PC-9 (cell line): ENCODE measurements at regions not wholly inside any gene's neighbourhood (a gene's known extent, or its start where the extent isn't known, plus 50 kb on each side); places are given as distances from the start of the nearest gene placed in this dataset.

Experiments
- BruUV-seq: library from RNA; stranded (reverse); fragments of 400-500 nt; replicated peaks from 2 replicates; lab custom pipeline; 2021; lab: Mats Ljungman, UMichigan
- CTCF ChIA-PET: fragments of 300-600 bp; sonication (Branson Sonifier 250); formaldehyde crosslinking; loops from one replicate; lab custom pipeline; 2022; ENCODE audit warnings: antibody characterized with exemption; lab: Charles Lee
- POLR2A ChIA-PET: fragments of 300-600 bp; sonication (Branson Sonifier 250); formaldehyde crosslinking; loops from one replicate; lab custom pipeline; 2022; ENCODE audit warnings: antibody characterized with exemption; ENCODE audit not compliant: unreplicated experiment; lab: Charles Lee
- DNase-seq, 2 experiments: peaks; one replicate each; pipeline versions ENCODE4 v3.0.0 to v3.0.0-alpha.2; 2015 to 2022; ENCODE audit warnings: mixed read lengths in 1 of 2
- H2AFZ ChIP-seq: fragments of 200-600 bp; sonication (generic); 2 replicates; pipeline ENCODE4 v1.8.1; 2017; ENCODE audit warnings: antibody characterized with exemption
- H3F3A ChIP-seq: fragments of 200-600 bp; sonication (generic); 2 replicates; pipeline ENCODE4 v1.8.1; 2017; ENCODE audit warnings: antibody characterized with exemption, mild to moderate bottlenecking, low read depth; ENCODE audit not compliant: insufficient read depth
- H3K27ac ChIP-seq: fragments of 200-600 bp; sonication (generic); 2 replicates; pipeline ENCODE4 v1.6.1; 2016; ENCODE audit warnings: mixed run types
- H3K27me3 ChIP-seq: fragments of 200-600 bp; sonication (generic); 2 replicates; pipeline ENCODE4 v1.6.1; 2016; ENCODE audit warnings: low read depth, mixed run types; ENCODE audit not compliant: insufficient read depth
- H3K36me3 ChIP-seq: fragments of 200-600 bp; sonication (generic); 2 replicates; pipeline ENCODE4 v1.6.1; 2016; ENCODE audit warnings: low read depth, mixed run types
- H3K4me1 ChIP-seq: fragments of 200-600 bp; sonication (generic); replicated peaks from 2 replicates; pipeline ENCODE4 v1.6.1; 2016; ENCODE audit warnings: mixed run types; ENCODE audit not compliant: insufficient read depth
- H3K4me2 ChIP-seq: fragments of 200-600 bp; sonication (generic); 2 replicates; pipeline ENCODE4 v1.6.1; 2017; ENCODE audit warnings: mixed run types
- H3K4me3 ChIP-seq: fragments of 200-600 bp; sonication (generic); 2 replicates; pipeline ENCODE4 v1.6.1; 2016; ENCODE audit warnings: mixed run types
- H3K79me2 ChIP-seq: fragments of 200-600 bp; sonication (generic); 2 replicates; pipeline ENCODE4 v1.6.1; 2017; ENCODE audit warnings: low read depth, mixed run types
- H3K9me2 ChIP-seq: fragments of 200-600 bp; sonication (generic); 2 replicates; pipeline ENCODE4 v1.8.1; 2017; ENCODE audit warnings: mild to moderate bottlenecking; ENCODE audit not compliant: insufficient read depth
- H3K9me3 ChIP-seq: fragments of 200-600 bp; sonication (generic); 2 replicates; pipeline ENCODE4 v1.8.1; 2016; ENCODE audit warnings: low read depth; ENCODE audit not compliant: insufficient read depth
- H4K20me1 ChIP-seq: fragments of 200-600 bp; sonication (generic); 2 replicates; pipeline ENCODE4 v1.8.1; 2017; ENCODE audit not compliant: insufficient read depth
- EZH2 ChIP-seq: fragments of 200-600 bp; sonication (generic); IDR thresholded peaks from 2 replicates; pipeline ENCODE4 v1.8.0; 2017; ENCODE audit warnings: antibody characterized with exemption, low read depth
- intact Hi-C: fragments of 100-400 bp; cut with micrococcal nuclease; formaldehyde crosslinking; loops from one replicate; pipeline ENCODE4 v1.10.0; 2022; ENCODE audit not compliant: unreplicated experiment
- TF ChIP-seq, protein P1 (sequence below): fragments of 200-600 bp; sonication (generic); conservative IDR thresholded peaks from 2 replicates; pipeline ENCODE4 v1.6.1; 2017; ENCODE audit warnings: mixed run types, antibody characterized with exemption, mild to moderate bottlenecking, moderate library complexity

DNA sequence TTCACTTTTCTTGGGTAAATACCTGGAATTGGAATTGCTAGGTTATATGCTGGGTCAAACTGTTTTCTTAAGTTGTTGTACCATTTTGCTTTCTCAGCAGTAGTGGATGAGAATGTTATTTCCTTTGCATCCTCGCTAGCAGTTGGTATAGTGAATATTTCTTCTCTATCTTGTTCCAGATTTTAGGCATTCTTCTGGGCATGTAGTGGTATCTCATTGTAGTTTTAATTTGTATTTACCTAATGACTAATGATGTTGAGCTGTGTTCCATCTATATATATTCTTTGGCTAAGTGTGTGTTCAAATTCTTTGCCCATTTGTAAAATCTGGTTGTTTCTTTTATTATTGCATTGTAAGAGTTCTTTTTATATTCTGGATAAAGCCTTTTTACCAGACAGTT lies 333.3 kb downstream of the MAT2B start:
- Histone ChIP-seq H4K20me1 (no peaks in the 10 kb centered on the region; the same call in 1 of the 2 replicates), H3K4me2 (no peak overlapping the region), H3K9me3 (no peaks in the 10 kb centered on the region), H3K27ac (no peak overlapping the region), H3K27me3 (no peaks in the 10 kb centered on the region; the same call in 1 of the 2 replicates), H3K36me3 (no peaks in the 10 kb centered on the region), H3K4me3 (no peak overlapping the region), H2AFZ (no peak overlapping the region), H3F3A (no peaks in the 10 kb centered on the region), H3K4me1 (no peaks in the 10 kb centered on the region), H3K9me2 (no peaks in the 10 kb centered on the region), H3K79me2 (no peaks in the 10 kb centered on the region)
- no TSS peak for BruUV-seq
- ChIA-PET CTCF (no interaction called here), POLR2A (no interaction called here)
- intact Hi-C loops: no loop called here
- TF ChIP-seq, protein P1, sequence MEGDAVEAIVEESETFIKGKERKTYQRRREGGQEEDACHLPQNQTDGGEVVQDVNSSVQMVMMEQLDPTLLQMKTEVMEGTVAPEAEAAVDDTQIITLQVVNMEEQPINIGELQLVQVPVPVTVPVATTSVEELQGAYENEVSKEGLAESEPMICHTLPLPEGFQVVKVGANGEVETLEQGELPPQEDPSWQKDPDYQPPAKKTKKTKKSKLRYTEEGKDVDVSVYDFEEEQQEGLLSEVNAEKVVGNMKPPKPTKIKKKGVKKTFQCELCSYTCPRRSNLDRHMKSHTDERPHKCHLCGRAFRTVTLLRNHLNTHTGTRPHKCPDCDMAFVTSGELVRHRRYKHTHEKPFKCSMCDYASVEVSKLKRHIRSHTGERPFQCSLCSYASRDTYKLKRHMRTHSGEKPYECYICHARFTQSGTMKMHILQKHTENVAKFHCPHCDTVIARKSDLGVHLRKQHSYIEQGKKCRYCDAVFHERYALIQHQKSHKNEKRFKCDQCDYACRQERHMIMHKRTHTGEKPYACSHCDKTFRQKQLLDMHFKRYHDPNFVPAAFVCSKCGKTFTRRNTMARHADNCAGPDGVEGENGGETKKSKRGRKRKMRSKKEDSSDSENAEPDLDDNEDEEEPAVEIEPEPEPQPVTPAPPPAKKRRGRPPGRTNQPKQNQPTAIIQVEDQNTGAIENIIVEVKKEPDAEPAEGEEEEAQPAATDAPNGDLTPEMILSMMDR: no peak
- no peak for TF ChIP-seq EZH2
- DNase-seq: no peak

DNA sequence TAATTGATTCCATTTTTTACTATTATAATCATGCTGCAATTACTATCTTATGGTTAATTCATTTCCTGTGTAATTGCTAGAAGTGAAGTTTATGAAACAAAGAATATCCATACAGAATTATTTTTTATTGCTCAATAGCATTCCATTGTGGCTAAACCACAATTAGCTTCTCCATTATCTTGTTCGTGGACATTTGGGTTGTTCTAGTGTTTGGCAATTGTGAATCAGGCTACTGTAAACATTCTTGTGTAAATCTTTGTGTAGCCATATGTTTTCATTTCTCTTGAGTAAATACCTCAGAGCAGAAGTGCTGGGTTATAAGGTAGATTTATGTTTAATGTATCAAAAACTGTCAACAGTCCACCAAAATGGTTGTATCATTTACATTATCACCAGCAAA lies 341.1 kb downstream of the MAT2B start:
- ChIA-PET CTCF (no interaction called here), POLR2A (no interaction called here)
- H3K79me2 ChIP-seq: no peaks in the 10 kb centered on the region
- no peaks in the 10 kb centered on the region for H3K4me1 ChIP-seq
- H3K4me3 ChIP-seq: no peak overlapping the region
- H3K4me2 ChIP-seq: no peak overlapping the region
- intact Hi-C loops: no loop called here
- H3K36me3 ChIP-seq: no peaks in the 10 kb centered on the region
- no peaks in the 10 kb centered on the region for H3F3A ChIP-seq
- no peak overlapping the region for H3K27ac ChIP-seq
- no peaks in the 10 kb centered on the region; the same call in 1 of the 2 replicates for H3K9me2 ChIP-seq
- no peaks in the 10 kb centered on the region for H3K27me3 ChIP-seq
- TF ChIP-seq, protein P1: no peak
- TF ChIP-seq EZH2: no peak
- DNase-seq: no peak
- no TSS peak for BruUV-seq
- H3K9me3 ChIP-seq: no peaks in the 10 kb centered on the region
- H2AFZ ChIP-seq: no peak overlapping the region
- H4K20me1 ChIP-seq: no peaks in the 10 kb centered on the region

DNA sequence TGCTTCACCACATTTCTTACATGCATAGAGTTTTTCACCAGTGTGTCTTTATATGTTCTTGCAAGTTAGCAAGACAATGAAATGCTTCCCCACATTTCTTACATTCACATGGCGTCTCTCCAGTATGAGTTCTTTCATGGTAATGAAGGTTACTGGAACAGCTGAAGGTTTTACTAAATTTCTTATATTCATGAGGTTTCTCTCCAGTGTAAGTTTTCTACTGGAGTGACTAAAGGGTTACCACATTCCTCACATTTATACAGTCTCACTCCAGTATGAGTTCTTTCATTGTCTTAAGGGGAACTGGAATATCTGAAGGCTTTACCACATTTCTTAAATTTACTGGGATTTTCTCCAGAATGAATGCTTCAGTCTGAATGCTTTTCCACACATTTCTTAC lies 350.3 kb downstream of the MAT2B start:
- no peak overlapping the region for H3K27ac ChIP-seq
- no peaks in the 10 kb centered on the region for H3K4me1 ChIP-seq
- DNase-seq: no peak
- H4K20me1 ChIP-seq: no peaks in the 10 kb centered on the region
- BruUV-seq: no TSS peak
- no peak overlapping the region for H3K4me2 ChIP-seq
- H3K9me3 ChIP-seq: no peaks in the 10 kb centered on the region
- no peaks in the 10 kb centered on the region for H3F3A ChIP-seq
- intact Hi-C loops: no loop called here
- no peaks in the 10 kb centered on the region for H3K9me2 ChIP-seq
- no peak overlapping the region for H2AFZ ChIP-seq
- H3K79me2 ChIP-seq: no peaks in the 10 kb centered on the region
- TF ChIP-seq, protein P1: no peak
- no peak for TF ChIP-seq EZH2
- POLR2A ChIA-PET: no interaction called here
- H3K36me3 ChIP-seq: no peaks in the 10 kb centered on the region
- no peak overlapping the region for H3K4me3 ChIP-seq
- CTCF ChIA-PET: no interaction called here
- H3K27me3 ChIP-seq: no peaks in the 10 kb centered on the region
